ENCODE measurements at regions not wholly inside any gene's neighbourhood (a gene's known extent, or its start where the extent isn't known, plus 50 kb on each side); places are given as distances from the start of the nearest gene placed in this dataset.

GRCh38 chr5:5953584-5954274 lies 424.6 kb downstream of the MED10 start:
- H3K36me3 ChIP-seq (ENCODE audit: control insufficient read depth in 1 of 2, insufficient read depth in 2 of 2, low read length in 2 of 2) = no peaks in the 10 kb centered on the region
- H3K27ac ChIP-seq (ENCODE audit: low read depth, low read length) = no peak overlapping the region
- no peak overlapping the region for H3K9ac ChIP-seq (ENCODE audit: low read depth in 1 of 2, low read length in 2 of 2)
- H3K4me3 ChIP-seq (ENCODE audit: low read depth in 1 of 2, low read length in 2 of 2) = no peak overlapping the region
- H3K27me3 ChIP-seq (ENCODE audit: control insufficient read depth in 1 of 2, insufficient read depth in 2 of 2, low read length in 2 of 2) = no peaks in the 10 kb centered on the region
- H3K4me1 ChIP-seq (ENCODE audit: control insufficient read depth in 1 of 2, insufficient read depth in 2 of 2, low read length in 2 of 2) = no peaks in the 10 kb centered on the region
- no peaks in the 10 kb centered on the region for H3K9me3 ChIP-seq (ENCODE audit: control insufficient read depth in 1 of 2, low read length in 2 of 2)

DNA sequence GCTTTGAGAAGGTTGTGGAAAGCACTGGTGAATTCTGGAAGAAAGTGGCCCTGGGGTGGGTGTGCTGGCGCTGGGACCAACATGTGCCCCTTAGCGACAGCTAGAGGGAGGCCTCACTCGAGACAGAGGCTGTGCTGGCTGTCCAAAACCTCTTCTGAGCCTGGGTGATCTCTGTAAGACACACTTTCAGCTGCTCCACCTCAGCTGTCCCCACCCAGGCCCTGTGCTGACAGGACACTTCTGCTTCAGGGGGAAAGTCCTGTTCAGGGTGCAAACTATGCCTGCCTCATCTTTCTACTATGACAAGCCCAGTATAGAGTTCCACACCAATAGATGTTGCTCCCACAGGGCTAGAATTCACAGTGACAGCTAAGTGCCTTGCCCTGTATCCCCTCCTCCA lies 426.4 kb downstream of the MED10 start:
- H3K9me3 ChIP-seq (ENCODE audit: control insufficient read depth in 1 of 2, low read length in 2 of 2) = no peaks in the 10 kb centered on the region
- no peaks in the 10 kb centered on the region for H3K36me3 ChIP-seq (ENCODE audit: control insufficient read depth in 1 of 2, insufficient read depth in 2 of 2, low read length in 2 of 2)
- H3K27me3 ChIP-seq (ENCODE audit: control insufficient read depth in 1 of 2, insufficient read depth in 2 of 2, low read length in 2 of 2) = no peaks in the 10 kb centered on the region
- H3K9ac ChIP-seq (ENCODE audit: low read depth in 1 of 2, low read length in 2 of 2) = no peak overlapping the region
- H3K27ac ChIP-seq (ENCODE audit: low read depth, low read length) = no peak overlapping the region
- no peaks in the 10 kb centered on the region for H3K4me1 ChIP-seq (ENCODE audit: control insufficient read depth in 1 of 2, insufficient read depth in 2 of 2, low read length in 2 of 2)
- H3K4me3 ChIP-seq (ENCODE audit: low read depth in 1 of 2, low read length in 2 of 2) = no peak overlapping the region

GRCh38 chr5:5950658-5951057 lies 427.7 kb downstream of the MED10 start:
- Histone ChIP-seq H3K9me3 (ENCODE audit: control insufficient read depth in 1 of 2, low read length in 2 of 2) (no peaks in the 10 kb centered on the region), H3K36me3 (ENCODE audit: control insufficient read depth in 1 of 2, insufficient read depth in 2 of 2, low read length in 2 of 2) (no peaks in the 10 kb centered on the region), H3K27me3 (ENCODE audit: control insufficient read depth in 1 of 2, insufficient read depth in 2 of 2, low read length in 2 of 2) (no peaks in the 10 kb centered on the region), H3K9ac (ENCODE audit: low read depth in 1 of 2, low read length in 2 of 2) (no peak overlapping the region), H3K4me3 (ENCODE audit: low read depth in 1 of 2, low read length in 2 of 2) (no peak overlapping the region), H3K27ac (ENCODE audit: low read depth, low read length) (no peak overlapping the region), H3K4me1 (ENCODE audit: control insufficient read depth in 1 of 2, insufficient read depth in 2 of 2, low read length in 2 of 2) (no peaks in the 10 kb centered on the region)

GRCh38 chr5:5941486-5941885 lies 436.9 kb downstream of the MED10 start:
- Histone ChIP-seq H3K27ac (ENCODE audit: low read depth, low read length) (no peak overlapping the region), H3K36me3 (ENCODE audit: control insufficient read depth in 1 of 2, insufficient read depth in 2 of 2, low read length in 2 of 2) (no peaks in the 10 kb centered on the region)

DNA sequence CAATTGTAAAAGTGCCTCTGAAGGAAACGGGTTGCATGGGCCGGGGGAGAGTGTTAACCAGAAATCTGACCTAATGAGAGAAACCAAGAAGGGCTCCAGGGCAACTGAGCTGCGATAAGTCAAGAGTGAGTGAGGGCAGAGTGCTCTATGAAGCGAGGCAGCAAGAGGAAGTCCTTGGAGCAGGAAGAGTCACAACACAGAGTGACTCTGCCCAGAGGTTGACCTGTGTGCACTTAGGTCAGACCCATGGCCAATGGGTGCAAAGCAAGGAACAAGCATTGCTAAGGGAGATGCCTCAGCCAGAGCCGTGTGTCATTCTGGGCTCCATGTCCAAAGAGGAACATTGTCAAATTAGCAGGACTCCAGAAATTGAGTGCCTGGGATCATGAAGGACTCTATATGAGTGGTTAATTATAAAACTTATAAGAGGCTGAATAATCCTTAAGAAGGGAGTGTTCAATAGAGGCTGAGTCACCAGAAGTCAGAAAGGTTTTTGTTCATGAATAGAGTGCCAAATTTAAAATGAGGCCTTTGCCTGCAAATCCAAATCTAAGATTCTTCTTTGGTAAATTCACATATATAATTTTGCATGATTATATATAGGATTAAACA lies 438.5 kb downstream of the MED10 start:
- Histone ChIP-seq H3K9me3 (ENCODE audit: control insufficient read depth in 1 of 2, low read length in 2 of 2) (no peaks in the 10 kb centered on the region), H3K4me3 (ENCODE audit: low read depth in 1 of 2, low read length in 2 of 2) (no peak overlapping the region)

More at GRCh38 chr5:5941486-5941885, 436.9 kb downstream of the MED10 start:
- no peak overlapping the region for H3K4me3 ChIP-seq (ENCODE audit: low read depth in 1 of 2, low read length in 2 of 2)
- no peak overlapping the region for H3K9ac ChIP-seq (ENCODE audit: low read depth in 1 of 2, low read length in 2 of 2)
- no peaks in the 10 kb centered on the region for H3K4me1 ChIP-seq (ENCODE audit: control insufficient read depth in 1 of 2, insufficient read depth in 2 of 2, low read length in 2 of 2)
- H3K27me3 ChIP-seq (ENCODE audit: control insufficient read depth in 1 of 2, insufficient read depth in 2 of 2, low read length in 2 of 2) = no peaks in the 10 kb centered on the region
- no peaks in the 10 kb centered on the region for H3K9me3 ChIP-seq (ENCODE audit: control insufficient read depth in 1 of 2, low read length in 2 of 2)

DNA sequence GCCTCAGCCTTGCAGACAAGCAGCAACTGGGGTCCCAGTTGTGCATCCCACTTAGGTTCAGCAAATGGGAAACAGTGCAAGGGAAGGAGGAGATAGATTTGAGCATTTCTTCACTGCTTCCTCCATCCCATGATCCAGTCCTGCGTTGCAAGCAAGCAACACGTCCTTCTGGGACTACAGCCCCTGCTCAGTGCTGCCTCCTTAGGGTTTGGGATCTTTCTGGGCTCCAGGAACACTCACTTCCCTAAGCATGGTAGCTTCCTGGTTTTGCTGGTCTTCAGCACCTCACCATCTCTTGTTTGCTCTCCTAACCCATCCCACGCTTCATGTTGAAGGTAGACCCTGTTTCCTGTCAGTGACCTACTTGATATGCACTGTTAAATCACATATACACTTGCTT lies 444.7 kb downstream of the MED10 start:
- Histone ChIP-seq H3K4me3 (ENCODE audit: low read depth in 1 of 2, low read length in 2 of 2) (no peak overlapping the region), H3K4me1 (ENCODE audit: control insufficient read depth in 1 of 2, insufficient read depth in 2 of 2, low read length in 2 of 2) (no peaks in the 10 kb centered on the region), H3K36me3 (ENCODE audit: control insufficient read depth in 1 of 2, insufficient read depth in 2 of 2, low read length in 2 of 2) (no peaks in the 10 kb centered on the region), H3K27me3 (ENCODE audit: control insufficient read depth in 1 of 2, insufficient read depth in 2 of 2, low read length in 2 of 2) (no peaks in the 10 kb centered on the region), H3K27ac (ENCODE audit: low read depth, low read length) (no peak overlapping the region), H3K9ac (ENCODE audit: low read depth in 1 of 2, low read length in 2 of 2) (no peak overlapping the region), H3K9me3 (ENCODE audit: control insufficient read depth in 1 of 2, low read length in 2 of 2) (no peaks in the 10 kb centered on the region)

More for the DNA sequence above, 438.5 kb downstream of the MED10 start:
- no peaks in the 10 kb centered on the region for H3K27me3 ChIP-seq (ENCODE audit: control insufficient read depth in 1 of 2, insufficient read depth in 2 of 2, low read length in 2 of 2)
- H3K4me1 ChIP-seq (ENCODE audit: control insufficient read depth in 1 of 2, insufficient read depth in 2 of 2, low read length in 2 of 2) = no peaks in the 10 kb centered on the region
- no peaks in the 10 kb centered on the region for H3K36me3 ChIP-seq (ENCODE audit: control insufficient read depth in 1 of 2, insufficient read depth in 2 of 2, low read length in 2 of 2)
- no peak overlapping the region for H3K9ac ChIP-seq (ENCODE audit: low read depth in 1 of 2, low read length in 2 of 2)
- H3K27ac ChIP-seq (ENCODE audit: low read depth, low read length) = no peak overlapping the region

GRCh38 chr5:5932824-5933223 lies 445.5 kb downstream of the MED10 start:
- H3K27ac ChIP-seq (ENCODE audit: low read depth, low read length) = no peak overlapping the region
- no peak overlapping the region for H3K9ac ChIP-seq (ENCODE audit: low read depth in 1 of 2, low read length in 2 of 2)
- H3K9me3 ChIP-seq (ENCODE audit: control insufficient read depth in 1 of 2, low read length in 2 of 2) = no peaks in the 10 kb centered on the region
- no peaks in the 10 kb centered on the region for H3K27me3 ChIP-seq (ENCODE audit: control insufficient read depth in 1 of 2, insufficient read depth in 2 of 2, low read length in 2 of 2)
- no peak overlapping the region for H3K4me3 ChIP-seq (ENCODE audit: low read depth in 1 of 2, low read length in 2 of 2)
- H3K36me3 ChIP-seq (ENCODE audit: control insufficient read depth in 1 of 2, insufficient read depth in 2 of 2, low read length in 2 of 2) = no peaks in the 10 kb centered on the region
- H3K4me1 ChIP-seq (ENCODE audit: control insufficient read depth in 1 of 2, insufficient read depth in 2 of 2, low read length in 2 of 2) = no peaks in the 10 kb centered on the region

DNA sequence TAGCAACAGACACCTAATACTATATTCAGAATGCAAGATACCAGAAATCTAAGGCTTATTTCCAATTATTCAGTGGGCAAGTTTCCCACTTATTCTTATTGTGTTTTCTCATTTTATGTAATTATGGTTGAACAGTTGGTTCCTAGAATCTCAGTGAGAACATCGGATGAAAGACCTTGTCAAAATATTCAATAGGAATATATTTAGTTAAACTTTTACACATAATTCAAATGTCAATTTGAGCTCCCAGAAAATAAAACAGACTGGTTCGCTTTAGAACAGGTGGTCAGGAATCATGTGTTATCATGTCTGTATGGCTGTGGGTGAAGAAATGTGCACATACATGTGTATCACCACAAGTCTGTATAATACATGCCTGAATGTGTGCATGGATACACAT lies 447.8 kb downstream of the MED10 start:
- Histone ChIP-seq H3K9me3 (ENCODE audit: control insufficient read depth in 1 of 2, low read length in 2 of 2) (no peaks in the 10 kb centered on the region), H3K27me3 (ENCODE audit: control insufficient read depth in 1 of 2, insufficient read depth in 2 of 2, low read length in 2 of 2) (no peaks in the 10 kb centered on the region), H3K9ac (ENCODE audit: low read depth in 1 of 2, low read length in 2 of 2) (no peak overlapping the region), H3K27ac (ENCODE audit: low read depth, low read length) (no peak overlapping the region), H3K4me1 (ENCODE audit: control insufficient read depth in 1 of 2, insufficient read depth in 2 of 2, low read length in 2 of 2) (no peaks in the 10 kb centered on the region), H3K36me3 (ENCODE audit: control insufficient read depth in 1 of 2, insufficient read depth in 2 of 2, low read length in 2 of 2) (no peaks in the 10 kb centered on the region), H3K4me3 (ENCODE audit: low read depth in 1 of 2, low read length in 2 of 2) (no peak overlapping the region)

- Histone ChIP-seq H3K4me1 (ENCODE audit: control insufficient read depth in 1 of 2, insufficient read depth in 2 of 2, low read length in 2 of 2) (no peaks in the 10 kb centered on the region), H3K9me3 (ENCODE audit: control insufficient read depth in 1 of 2, low read length in 2 of 2) (no peaks in the 10 kb centered on the region), H3K27me3 (ENCODE audit: control insufficient read depth in 1 of 2, insufficient read depth in 2 of 2, low read length in 2 of 2) (no peaks in the 10 kb centered on the region), H3K9ac (ENCODE audit: low read depth in 1 of 2, low read length in 2 of 2) (no peak overlapping the region), H3K36me3 (ENCODE audit: control insufficient read depth in 1 of 2, insufficient read depth in 2 of 2, low read length in 2 of 2) (no peaks in the 10 kb centered on the region), H3K27ac (ENCODE audit: low read depth, low read length) (no peak overlapping the region), H3K4me3 (ENCODE audit: low read depth in 1 of 2, low read length in 2 of 2) (no peak overlapping the region)
Measured at GRCh38 chr5:5929291-5930020, 448.9 kb downstream of the MED10 start.

- Histone ChIP-seq H3K27me3 (ENCODE audit: control insufficient read depth in 1 of 2, insufficient read depth in 2 of 2, low read length in 2 of 2) (no peaks in the 10 kb centered on the region), H3K9me3 (ENCODE audit: control insufficient read depth in 1 of 2, low read length in 2 of 2) (no peaks in the 10 kb centered on the region), H3K27ac (ENCODE audit: low read depth, low read length) (no peak overlapping the region), H3K4me3 (ENCODE audit: low read depth in 1 of 2, low read length in 2 of 2) (no peak overlapping the region), H3K9ac (ENCODE audit: low read depth in 1 of 2, low read length in 2 of 2) (no peak overlapping the region), H3K36me3 (ENCODE audit: control insufficient read depth in 1 of 2, insufficient read depth in 2 of 2, low read length in 2 of 2) (no peaks in the 10 kb centered on the region), H3K4me1 (ENCODE audit: control insufficient read depth in 1 of 2, insufficient read depth in 2 of 2, low read length in 2 of 2) (no peaks in the 10 kb centered on the region)
Measured at GRCh38 chr5:5925191-5925590, 453.2 kb downstream of the MED10 start.

Data from duodenal mucosa (tissue), 2 donors.